HG03025 (cell line): ENCODE measurements at regions not wholly inside any gene's neighbourhood (a gene's known extent, or its start where the extent isn't known, plus 50 kb on each side); places are given as distances from the start of the nearest gene placed in this dataset.

Experiments
- ATAC-seq: cut with Tn5 transposase; IDR thresholded peaks from one replicate; pipeline ENCODE4 v1.9.1; 2021; ENCODE audit warnings: mild to moderate bottlenecking, moderate library complexity; ENCODE audit not compliant: unreplicated experiment, low FRiP score

DNA sequence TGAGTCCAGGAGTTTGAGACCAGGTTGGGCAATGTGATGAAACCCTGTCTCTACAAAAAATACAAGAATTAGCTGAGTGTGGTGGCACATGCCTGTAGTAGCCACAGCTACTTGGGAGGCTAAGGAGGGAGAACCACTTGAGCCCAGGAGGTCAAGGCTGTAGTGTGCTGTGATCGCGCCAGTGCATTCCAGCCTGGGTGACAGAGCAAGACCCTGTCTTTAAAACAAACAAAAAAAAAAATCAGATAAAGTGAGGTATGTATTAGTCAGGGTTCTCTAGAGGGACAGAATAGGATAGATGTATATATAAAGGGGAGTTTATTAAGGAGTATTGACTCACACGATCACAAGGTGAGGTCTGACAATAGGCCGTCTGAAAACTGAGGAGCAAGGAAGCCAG is 101.5 kb upstream of the GPR26 start:
- ATAC-seq = no peak

DNA sequence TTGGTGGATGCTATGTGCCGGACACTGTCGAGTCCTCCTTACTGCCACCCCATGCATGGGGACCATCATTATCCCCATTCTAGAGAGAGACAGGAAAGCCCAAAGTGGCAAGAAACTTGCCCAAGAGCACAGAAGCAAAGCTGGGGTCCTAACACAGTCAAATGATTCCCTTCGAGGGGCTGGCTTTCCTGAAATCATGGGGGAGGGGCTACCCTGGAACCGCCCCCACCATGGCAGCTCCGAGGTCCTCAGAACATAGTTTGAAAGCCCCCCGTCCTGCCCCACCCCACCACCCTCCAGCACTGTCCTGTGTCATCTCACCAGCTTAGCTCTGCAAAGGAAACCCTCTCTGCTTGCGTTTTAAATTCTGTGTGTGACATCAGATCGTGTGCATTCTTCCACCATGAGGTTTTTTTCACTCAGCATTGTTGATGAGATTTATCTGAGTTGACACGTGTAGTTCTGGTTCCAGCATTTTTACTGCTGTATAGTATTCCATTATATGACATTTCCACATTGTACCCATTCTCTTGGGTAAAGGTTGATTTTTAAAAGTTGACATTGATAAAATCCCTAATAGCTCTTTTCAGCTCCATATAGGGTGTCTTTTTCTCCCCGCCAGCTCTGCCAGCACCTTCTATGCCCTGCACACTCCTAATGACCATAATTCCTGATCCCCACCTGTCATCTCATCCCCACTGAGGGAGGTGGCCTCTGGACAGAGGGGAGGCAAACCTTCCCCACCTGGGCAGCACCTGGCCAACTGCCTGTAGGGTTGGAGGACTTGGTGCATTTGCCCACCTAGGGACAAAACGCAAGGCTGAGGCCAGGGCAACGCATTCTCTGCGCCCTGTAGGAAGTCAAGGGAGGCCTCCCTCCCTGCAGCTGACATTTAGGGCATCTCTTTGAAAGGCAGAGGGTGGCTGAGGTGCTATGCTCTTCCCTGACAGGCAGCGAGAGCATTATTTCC is 100.2 kb upstream of the GPR26 start:
- ATAC-seq = no peak

DNA sequence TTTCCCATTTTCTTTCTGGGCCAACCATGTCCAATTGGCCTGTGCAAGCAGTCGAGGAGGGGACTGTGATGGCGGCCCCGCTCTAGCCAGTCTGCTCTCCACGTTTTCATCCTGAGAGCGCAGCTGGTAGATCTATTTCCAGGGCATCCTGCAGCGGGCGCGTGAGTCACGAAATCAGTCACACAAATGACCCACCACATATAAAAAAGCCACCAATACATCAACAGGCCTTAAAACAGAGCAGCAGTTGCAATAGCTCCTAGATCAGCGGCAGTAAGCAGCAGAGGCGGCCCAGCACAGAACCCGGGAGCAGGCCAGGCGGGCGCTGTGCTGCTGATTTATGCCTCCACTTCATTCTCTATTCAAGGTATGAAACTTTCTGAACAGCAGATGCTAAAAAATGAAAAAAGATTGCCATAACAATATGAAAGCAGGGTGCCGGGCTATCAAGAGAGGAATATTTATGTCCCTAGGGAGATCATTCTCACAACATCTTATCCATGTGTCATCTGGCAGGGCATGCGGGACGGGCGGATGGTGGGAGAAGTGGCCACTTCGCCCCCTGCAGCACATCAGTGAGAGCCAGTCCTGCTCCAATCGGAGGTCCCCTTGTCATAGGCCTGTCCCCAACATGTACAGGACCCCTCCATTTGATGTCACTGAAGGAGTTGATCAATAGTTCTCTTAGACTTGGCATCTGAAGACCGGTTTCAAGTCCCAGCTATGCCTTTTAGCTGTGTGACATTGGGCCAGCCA is 98.0 kb upstream of the GPR26 start:
- no peak for ATAC-seq

DNA sequence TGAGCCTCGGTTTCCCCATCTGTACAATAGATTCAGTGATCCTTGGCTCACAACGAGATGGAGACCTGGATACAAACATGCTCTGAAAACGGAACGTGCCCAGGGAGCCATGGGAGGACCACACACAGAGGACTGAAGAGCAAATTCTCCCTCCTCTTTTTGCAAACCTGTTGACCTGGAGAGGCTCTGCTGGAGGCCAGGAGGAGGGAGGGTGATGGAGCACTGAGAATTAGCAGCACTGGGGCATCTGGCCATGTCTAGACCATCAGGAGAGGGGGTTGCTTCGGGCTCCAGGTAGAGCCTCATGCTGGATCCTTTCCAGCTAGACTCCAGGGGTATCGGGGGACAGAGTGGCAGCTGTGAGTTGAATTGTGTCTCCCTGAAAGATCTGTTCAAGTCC is 97.4 kb upstream of the GPR26 start:
- no peak for ATAC-seq

DNA sequence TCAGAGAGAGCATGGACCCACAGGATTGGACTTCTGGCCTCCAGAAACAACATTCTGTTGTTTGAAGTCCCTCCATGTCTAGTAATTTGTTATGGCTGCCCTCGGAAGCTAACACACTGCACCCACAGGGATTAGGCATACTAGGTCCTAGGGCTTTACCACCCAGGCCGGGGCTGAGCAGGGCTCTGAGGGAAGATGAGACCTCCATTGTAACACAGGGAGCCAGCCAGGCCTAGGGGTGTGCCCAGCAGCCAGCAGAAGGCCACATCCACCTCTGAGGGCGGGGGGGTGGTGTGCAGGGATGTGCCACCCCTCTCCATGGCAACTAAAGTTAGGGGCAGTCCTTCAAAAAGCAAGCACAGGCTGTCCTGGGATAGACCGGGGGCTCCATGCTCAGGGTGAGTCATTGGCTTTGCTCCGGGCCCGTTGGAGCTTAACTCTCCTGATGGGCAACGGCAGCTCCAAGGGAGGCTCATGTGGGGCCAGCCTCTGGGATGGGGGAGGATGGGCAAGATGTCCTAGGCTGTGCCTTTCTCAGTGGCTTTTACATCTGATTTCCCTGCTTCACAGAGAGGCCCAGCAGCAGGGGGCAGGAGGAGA is 96.6 kb upstream of the GPR26 start:
- ATAC-seq = no peak

DNA sequence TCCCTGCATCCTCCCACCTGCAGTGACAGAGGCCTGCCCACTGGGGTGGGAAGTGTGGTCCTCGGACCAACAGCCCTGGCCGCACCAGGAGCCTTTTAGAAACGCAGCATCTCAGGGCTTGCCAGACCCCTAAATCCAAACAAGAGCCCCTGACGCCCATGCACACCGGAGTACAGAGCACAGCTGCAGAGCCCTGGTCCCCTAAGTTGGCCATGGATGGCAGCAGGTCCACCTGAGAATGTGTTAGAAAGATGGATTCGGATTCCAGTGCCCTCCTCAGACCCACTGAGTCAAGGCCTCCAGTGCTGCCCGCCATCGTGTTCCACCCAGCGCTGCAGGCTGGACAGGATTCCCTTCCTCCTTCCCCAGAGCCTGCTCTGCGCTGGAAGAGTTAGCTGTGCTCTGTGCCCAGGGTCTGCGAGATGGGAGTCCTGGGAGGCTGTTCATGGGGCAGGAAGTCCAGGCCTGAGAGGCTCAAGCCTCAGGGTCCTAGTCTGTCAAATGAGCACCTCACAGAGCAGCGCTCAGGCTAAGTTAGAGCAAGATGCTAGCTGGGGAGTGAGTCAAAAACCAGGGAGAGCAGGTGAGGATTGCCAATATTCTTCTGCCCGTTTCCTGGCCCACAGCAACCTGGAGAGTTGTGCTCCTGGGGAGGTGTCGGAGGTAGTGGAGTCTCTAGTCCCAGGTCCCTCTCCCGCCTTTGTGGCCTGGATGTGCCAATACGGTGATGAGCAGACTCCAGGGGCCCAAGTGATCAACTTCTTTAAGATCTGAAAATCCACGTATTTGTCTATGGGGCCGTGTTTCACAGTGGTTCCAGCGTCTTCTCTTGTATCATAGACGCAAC is 95.9 kb upstream of the GPR26 start:
- ATAC-seq = no peak

DNA sequence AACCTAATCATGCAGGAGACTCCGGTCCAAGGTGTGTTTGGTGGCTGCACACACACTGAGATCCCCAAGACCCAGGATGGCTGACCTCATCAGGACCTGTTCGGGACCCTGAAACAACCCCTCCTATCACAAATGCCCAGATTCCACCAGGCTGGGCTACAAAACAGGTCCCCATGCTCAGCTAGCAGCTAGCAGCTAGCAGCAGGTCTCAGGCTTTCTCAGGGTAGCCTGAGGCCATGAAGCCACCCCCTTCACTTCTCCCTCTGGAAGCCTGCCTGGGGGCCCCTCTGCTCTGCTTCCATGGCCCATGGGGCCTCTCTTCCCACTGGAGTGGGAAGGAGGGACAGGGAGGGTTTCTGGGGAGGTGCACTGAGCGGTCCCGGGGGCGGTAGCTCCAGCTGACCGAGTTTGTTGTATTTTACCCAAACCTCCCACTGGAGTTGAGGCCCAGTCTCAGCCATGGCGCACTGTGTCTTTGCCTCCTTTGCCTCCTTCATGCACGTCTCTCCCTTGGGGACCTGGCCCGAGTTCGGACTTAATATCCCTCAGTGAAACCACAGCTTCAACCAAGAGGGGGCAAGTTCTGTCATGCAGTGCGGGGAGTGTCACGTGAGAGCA is 95.1 kb upstream of the GPR26 start:
- ATAC-seq = no peak

DNA sequence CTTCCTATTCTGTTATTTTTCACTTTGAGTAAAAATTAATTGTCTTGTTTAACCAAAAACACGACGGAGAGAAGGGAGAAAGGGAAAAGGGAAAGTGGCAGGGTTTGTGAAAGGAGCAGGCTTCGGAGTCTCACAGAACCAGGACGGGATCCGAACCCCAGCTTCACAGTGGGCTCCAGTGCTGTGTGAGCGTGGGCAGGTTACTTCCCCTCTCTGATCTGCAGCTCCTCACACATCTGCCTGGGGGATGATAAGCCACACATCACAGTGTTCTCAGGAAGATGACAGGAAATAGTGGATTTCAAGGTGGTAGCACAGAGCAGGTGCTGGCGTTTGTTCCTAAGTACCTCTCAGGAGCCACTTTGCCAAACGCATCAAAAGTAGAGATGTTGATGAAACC is 94.2 kb upstream of the GPR26 start:
- no peak for ATAC-seq

DNA sequence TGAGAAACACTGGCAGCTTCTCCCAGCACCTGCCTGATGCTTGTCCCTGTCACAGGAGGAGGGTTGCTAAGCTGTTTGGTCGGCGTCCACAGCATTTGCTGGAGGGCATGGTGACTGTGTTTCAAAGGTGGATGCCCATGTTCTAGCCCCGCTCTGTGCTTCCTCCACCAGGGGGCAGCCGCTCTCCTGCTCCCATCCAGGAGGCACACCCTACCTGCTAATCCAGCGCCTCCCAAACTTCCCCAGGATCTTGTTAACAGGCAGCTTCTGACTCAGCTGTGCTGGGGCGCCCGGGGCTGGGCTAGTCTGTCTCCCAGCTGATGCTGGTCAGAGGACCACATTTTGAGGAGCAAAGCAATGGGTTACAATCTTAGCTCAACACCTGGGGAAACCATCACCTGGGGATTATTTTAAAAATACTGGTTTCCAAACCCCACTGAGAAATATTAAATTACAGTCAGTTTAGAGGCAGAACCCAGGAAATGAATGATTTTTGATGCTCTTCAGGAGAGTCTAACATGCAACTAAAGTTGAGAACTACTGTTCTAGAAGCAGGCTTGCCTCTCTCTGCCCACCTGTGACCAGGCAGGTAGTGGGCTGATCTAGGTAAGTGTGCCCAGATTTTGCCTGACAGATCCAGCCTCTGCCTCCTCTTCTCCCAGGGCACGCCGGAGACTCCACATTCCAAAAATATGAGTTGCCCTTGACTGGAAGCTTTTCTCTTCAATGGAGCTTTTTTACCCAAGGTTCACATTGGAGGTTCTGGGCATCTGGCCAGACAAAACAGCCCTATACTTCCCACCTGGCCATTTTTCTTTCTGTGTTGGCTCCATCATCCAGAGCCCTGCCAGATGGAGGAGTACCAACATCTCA is 92.7 kb upstream of the GPR26 start:
- ATAC-seq = peak; percentile 51

DNA sequence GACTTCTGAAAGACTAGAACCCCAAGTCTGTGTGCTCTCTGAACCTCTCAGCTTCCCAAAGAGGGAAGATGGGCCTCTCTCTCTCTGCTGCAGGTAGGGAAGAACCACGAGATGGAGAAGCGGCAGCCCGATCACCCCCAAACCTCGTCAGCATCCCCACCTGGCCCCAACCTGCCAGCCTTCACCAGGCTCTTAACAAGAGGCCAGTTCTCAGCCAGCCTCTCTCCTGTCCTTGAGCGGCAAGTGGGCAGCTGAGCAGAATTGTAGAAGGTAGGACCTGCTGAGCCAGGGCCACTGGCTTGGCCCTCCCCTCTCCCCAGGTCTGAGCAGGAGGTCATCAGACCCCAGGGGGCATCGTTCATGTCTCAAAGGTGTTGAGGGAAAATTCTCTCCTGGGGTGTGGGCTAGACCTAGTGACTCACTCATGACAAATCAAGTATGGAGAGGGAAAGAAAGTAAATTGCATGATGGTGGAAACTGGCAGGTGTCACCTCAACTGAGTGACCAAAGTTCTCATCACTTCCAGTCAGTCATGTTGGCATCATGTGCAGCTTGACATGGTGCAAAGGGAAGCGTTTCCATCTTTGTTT is 92.0 kb upstream of the GPR26 start:
- no peak for ATAC-seq

DNA sequence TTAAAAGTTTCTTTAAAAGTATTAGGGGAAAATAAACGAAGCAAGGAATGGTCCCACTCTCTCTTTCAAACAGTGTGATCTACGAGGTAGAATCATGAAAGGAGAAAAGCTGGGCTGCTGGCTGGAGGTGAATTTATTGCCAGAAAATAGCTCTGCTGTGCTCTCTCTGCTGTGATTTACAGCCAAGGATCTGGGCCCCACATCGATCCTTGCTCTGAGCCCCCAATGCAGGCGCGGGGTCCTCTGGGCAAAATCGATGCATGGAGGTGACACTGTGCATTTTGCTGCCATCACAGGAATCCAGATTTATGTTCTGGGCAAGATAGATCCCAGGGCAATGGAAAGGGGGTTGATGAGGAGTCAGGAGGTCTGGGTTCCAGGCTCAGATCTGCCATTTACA is 91.0 kb upstream of the GPR26 start:
- ATAC-seq = no peak

DNA sequence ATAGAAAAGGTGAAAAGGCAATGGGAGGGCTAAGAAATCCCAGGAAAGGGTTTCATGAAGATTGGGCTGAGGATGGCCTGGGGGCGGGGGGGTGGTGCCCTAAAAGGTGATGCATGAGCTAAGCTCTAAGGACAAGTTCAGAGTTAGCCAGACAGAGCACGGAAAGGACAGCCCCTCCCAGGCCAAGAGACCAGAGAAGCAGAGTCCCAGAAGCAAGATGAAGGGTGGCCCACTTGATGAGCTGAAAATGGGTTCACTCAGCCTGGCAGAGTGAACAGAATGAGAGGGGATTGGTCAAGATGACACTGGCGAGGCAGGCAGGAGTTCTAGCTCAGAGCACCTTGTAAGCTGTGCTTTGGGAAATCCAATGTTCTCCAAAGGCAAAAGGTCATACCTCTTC is 89.4 kb upstream of the GPR26 start:
- ATAC-seq = no peak

DNA sequence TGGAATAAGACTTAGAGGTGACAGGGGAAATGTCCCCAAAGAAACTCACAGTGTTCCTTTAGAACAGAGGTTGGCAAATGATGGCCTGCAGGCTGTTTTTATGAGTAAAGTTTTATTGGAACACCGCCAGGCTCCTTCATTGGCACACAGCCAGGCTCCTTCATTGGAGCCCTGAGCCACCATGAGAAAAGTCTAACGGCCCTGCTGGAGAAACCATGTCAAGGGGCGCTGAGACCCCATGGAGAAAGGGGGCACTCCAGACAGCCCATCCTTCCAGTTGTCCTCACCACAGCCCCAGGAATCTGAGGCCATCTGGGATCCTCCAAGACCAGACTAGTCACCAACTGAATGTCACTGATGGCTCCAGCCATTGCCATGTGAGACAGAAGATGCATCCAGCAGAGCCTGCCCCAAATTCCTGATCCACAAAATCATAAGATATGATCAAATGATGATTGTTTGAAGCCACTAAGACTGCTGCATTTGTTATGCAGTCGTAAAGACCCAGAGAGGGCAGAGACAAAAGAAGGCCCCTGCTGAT is 88.2 kb upstream of the GPR26 start:
- no peak for ATAC-seq

DNA sequence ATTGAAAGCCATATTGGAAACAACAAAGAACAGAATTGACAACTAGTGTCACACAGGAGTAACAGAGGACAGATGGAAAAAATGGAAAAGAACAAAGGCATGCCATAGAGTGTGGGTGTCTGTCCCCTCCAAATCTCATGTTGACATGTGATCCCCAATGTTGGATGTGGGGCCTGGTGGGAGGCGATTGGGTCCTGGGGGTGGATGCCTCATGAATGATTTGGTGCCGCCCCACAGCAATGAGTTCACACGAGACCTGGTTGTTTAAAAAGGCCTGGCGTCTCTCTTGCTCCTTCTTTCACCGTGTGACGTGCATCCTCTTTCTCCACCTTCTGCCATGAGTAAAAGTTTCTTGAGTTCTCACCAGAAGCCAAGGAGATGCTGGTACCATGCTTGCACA is 87.4 kb upstream of the GPR26 start:
- ATAC-seq = no peak

DNA sequence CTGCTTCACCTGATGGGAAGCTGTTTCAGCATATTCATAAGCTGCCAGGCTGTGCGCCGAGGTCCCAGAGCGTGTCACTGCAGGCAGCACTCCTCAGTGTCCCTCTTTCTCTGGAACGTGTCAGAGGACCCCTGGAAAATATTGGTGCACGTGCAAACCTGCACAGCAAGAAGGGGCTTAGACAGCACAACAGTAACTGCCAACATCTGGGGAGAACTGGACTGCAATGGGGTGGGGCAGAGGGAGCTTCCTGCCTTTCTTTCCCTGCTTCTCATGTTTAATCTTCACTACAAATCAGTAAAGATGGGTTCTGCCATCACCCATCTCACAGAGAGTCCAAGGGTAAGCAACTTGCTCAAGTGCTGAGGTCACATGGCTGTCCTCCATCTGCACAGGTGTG is 86.5 kb upstream of the GPR26 start:
- no peak for ATAC-seq

DNA sequence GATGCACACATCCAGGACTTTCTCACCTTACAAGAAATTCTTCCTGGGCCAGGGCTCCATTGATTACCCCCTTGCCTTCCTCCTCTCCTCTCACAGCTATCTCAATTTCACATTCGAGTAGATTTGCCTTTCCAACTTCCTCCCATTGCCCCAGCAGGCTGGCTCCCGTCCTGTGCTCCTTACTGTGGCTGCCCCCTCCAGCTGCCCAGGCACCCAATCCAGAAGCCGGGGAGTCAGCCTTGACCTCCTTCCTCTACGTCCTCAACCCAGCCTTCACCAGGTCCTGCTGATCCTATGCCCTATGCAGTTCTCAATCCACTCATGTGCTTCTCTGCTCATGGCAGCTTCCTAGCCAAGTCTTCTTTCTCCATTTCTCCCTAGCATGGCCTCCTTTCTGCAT is 85.7 kb upstream of the GPR26 start:
- ATAC-seq = no peak

DNA sequence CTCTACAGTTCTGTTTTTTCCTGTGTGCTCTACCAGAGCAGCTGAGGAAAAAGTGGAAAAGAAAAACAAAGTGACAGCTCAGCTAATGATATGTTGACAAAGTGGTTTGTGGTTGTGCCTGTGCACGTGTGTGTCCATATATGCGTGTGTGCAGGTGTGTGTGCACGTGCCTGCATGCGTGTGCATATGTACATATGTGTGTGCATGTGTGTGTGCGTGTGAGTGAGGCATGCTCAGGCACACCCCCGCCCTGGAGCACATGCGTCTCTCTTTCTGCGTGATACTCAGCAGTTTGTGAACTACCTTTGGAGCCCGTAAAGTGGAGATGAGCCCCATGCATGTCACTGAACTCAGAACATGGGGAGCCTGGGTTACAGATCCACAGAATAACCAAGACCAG is 84.5 kb upstream of the GPR26 start:
- ATAC-seq = no peak
